HTR-8/SVneo (cell line): ENCODE measurements at regions not wholly inside any gene's neighbourhood (a gene's known extent, or its start where the extent isn't known, plus 50 kb on each side); places are given as distances from the start of the nearest gene placed in this dataset.
"Not testable (repeated sequence)": the region's sequence is repeated elsewhere in the genome, so short reads cannot be mapped to it uniquely, and the experiment has no call there.

Experiments used
- DNase-seq: peaks from one replicate; pipeline ENCODE4 v3.0.0; 2011; ENCODE audit warnings: low spot score, mixed read lengths; ENCODE audit not compliant: insufficient read length
- FAIRE-seq: peaks from 2 replicates; lab custom pipeline; 2011; peaks lifted over from hg19 to GRCh38; lab: Jason Lieb, UNC

DNA sequence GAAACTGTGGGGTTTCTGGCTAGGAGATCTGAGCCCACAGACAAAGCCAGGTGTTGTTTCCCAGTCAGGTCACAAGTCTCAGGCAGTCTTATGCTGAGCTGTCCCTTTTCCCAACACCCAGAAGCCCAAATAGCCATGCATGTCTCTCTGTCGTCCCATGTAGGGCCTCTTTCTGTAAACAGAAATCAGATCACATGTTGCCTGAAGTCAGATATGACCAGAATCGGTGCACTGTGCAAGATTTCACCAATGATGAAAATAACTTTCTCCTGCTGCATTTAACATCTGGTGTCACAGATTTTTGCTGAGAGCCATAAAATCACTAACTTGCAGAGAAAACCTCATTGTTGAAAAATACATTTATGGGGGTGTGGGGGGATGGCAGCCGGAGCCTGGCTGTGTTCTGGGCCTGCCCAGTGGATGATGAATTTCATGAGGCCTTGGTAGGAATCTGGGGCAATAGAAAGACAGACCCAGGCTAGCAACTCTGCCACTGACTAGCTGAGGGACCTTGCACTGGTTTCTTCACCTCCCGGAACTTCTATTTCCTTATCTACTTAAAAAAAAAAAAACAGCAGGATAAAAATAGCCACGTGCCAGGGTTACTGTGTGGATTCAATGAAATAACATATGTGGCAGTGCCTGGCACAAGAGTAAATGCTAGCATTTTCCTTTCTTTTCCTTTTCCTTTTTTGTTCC lies 158.8 kb upstream of the NFIA start:
- DNase-seq, result no peak
- FAIRE-seq, result no peak

- FAIRE-seq (no peak), DNase-seq (no peak)
Observed at GRCh38 chr1:60922304-60922703, 160.1 kb upstream of the NFIA start.

- DNase-seq (no peak), FAIRE-seq (no peak)
Observed at GRCh38 chr1:60921175-60921574, 161.2 kb upstream of the NFIA start.

DNA sequence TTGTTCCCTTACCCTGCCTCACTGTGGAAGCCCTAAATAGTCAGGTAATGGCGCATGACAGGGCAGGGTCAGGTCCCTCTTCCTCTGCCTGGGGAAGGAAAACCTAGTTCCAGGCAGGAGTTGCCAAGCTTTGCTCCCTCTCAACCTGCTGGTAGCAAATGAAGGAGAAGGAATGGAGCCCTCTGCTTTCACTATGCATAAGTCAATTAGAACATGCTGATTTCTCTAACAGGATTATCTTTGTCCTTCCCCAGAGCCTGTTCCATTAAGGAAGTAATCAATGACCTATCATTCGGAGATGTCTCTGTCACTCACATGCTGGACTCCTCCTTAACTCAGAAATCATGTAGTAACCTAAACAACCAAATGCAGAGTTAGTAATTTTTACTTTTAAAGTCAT lies 161.8 kb upstream of the NFIA start:
- FAIRE-seq (no peak), DNase-seq (no peak)

DNA sequence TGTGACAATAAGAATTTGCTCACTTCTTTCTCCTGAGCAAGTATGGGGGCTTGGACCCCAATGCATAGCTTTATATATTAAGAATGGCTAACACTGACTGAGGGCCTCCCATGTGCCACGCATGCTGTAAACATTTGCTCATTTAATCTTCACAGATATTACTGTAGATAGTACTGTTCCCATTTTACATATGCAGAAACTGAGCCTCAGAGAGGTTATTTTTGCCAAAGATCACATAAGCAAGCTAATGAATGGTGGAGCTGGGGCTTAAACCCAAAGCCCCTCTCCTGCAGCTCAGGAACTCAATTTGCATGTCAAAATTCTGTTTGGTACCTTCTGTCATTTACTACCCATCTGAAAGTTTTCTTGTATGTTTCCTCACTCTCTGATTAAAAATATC lies 163.5 kb upstream of the NFIA start:
- DNase-seq, result no peak
- no peak for FAIRE-seq

DNA sequence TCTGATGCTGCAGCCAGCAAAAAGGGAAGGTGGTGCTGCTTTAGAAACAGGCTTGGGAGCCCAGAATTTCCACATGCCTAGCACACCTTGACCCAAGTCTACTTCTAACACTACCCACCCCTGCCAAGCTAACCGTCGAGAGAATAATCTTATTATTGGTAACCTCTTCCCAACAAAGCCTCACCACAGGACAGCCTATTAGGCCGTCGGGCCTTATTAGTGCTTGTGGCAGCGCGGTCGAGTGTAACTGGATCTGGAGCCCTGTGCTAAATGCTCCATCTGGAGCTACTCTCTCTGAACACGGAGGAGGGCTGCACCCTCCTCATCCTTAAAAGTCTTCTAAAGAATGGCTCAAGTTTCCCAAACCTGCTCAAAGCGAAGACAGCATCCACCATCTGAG lies 165.5 kb upstream of the NFIA start:
- no peak for DNase-seq
- no peak for FAIRE-seq

DNA sequence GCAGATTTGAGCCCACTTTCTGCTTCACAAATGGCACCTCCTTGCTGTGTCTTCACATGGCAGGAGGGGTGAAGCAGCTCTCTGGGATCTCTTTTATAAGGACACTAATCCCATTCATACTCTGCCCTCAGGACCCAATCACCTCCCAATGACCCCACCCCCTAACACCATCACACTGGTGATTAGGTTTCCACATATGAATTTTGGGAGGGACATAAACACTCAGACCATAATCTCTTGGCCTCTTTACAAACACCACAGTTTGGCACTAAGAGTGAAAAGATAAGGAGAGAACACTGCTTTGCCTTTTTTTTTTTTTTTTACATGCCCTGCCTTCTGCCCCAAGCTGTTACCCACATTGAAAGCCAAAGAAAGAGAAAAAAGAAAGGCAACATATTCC lies 166.2 kb upstream of the NFIA start:
- no peak for DNase-seq
- no peak for FAIRE-seq

DNA sequence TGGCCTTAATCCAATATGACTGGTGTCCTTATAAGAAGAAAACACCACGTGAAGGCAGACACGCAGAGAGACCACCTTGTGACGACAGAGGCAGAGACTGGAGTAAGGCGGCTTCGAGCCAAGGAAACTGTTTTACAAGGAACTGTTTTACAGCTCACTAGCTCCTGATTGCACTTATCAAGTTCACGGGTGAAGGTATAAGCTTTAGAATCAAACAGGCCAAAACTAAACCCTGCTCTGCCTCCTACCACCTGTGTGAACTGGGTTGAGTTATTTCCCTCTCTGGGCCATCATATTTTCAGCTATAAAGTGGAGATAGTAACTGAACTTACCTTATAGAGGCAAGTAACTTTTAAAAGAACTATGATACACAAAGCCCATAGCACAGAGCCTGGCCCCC lies 166.9 kb upstream of the NFIA start:
- FAIRE-seq, result no peak
- no peak for DNase-seq

GRCh38 chr1:60914982-60915381 lies 167.4 kb upstream of the NFIA start:
- DNase-seq, result no peak
- FAIRE-seq, result no peak

GRCh38 chr1:60913708-60914107 lies 168.7 kb upstream of the NFIA start:
- not testable (repeated sequence) for FAIRE-seq, DNase-seq

GRCh38 chr1:60913039-60913438 lies 169.3 kb upstream of the NFIA start:
- DNase-seq (no peak), FAIRE-seq (no peak)

DNA sequence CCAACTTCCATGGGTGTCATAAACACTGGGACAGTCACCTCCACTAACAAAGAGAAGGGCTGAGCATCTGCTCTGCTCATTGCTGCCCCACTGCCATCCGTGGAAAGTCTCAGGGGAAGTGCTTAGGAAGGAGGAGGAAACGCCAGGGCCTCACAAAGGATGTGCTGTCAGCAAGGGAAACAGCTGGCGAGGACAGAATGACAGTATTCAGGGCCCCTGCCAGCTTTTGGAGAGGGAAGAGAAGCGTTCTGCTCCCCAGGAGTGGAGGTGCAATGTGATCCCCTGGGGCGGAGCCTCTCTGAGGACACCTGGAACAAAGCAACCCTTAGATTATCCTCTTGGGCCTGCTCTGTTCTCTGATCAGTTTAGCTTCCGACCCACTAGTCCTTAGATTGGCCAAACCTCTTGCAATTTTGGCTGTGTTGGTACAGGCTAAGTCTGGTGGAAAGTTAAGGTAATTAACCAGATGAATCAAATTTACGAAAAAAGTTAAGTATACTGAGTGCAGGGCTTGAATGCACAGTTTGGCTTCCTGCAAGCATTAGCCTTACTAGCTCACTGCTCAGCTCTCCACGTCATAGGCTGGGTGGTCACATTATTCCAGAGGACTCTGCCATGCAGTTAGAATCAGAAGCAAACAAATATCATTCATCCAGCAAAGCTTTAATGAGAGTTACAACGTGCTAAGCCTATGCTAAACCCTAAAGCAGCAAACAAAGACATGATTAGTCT lies 170.2 kb upstream of the NFIA start:
- no peak for FAIRE-seq
- DNase-seq, result no peak

DNA sequence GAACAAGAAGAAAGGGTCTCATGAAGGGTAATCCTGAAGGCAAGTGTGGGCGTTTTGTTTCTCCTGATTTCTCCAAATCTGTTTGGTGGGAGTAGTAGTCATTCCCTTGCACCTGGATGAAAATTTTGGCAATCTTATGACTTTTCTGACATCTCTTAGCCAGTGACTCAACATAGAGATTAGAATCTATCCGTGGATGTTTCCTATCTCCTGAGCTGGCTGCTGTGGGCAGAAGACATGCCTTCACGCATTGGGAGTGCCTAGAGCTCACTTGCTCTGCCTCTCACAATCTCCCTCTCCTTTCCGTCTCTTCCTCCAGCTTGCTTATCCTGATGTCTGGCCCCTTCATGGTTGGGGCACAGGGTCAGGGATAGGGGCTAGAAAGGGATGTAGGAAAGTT lies 174.2 kb upstream of the NFIA start:
- no peak for FAIRE-seq
- no peak for DNase-seq

DNA sequence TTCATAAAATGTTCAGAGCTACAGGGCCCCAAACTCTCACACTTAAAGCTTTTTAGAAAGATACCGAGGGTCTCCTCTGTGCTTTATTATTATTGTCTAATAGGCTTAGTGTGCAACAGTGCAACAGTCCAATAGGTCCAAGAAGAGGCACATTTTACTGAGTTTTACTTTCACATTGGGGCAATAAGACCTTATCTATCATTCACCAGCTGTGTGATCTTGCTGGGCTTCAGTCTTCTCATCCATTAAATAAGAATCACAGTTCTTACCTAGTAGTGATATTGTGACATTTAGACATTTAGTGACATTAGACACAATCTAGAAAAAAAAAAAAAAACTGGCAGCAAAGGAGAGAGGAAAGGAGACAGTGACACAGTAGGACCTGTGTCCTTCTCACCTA lies 175.8 kb upstream of the NFIA start:
- FAIRE-seq, result no peak

DNA sequence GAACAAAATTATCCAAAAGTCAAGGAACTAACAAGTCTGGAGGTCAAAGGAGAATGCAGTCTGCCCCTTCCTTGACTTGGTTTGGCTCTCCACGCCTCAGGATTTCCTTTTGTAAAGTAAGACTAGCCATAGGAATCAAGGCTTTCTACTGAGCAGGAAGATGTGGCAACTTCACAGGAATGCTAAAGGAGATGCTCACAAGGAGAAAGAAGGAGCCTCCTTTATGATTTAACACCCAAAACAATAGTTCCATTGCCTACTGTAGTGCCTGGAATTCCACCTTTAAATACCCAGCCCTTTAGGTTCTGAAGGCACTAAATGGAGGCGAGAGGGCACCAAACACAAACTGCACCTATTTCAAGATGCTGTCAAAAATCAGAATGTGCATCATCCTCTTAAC lies 176.3 kb upstream of the NFIA start:
- FAIRE-seq (no peak), DNase-seq (no peak)

More for the DNA sequence above, 175.8 kb upstream of the NFIA start:
- DNase-seq, result no peak

- FAIRE-seq, result no peak
Observed at GRCh38 chr1:60904099-60904851, 178.1 kb upstream of the NFIA start.

GRCh38 chr1:60903591-60903990 lies 178.8 kb upstream of the NFIA start:
- DNase-seq, result no peak
- FAIRE-seq, result no peak

More at GRCh38 chr1:60904099-60904851, 178.1 kb upstream of the NFIA start:
- DNase-seq, result no peak

- FAIRE-seq, result no peak
Observed at GRCh38 chr1:60899464-60899863, 182.9 kb upstream of the NFIA start.

GRCh38 chr1:60898987-60899386 lies 183.4 kb upstream of the NFIA start:
- FAIRE-seq (no peak), DNase-seq (no peak)

More at GRCh38 chr1:60899464-60899863, 182.9 kb upstream of the NFIA start:
- DNase-seq, result no peak

GRCh38 chr1:60898413-60898812 lies 183.9 kb upstream of the NFIA start:
- FAIRE-seq, result no peak
- no peak for DNase-seq

GRCh38 chr1:60896701-60897363 lies 185.5 kb upstream of the NFIA start:
- DNase-seq (no peak), FAIRE-seq (no peak)
